ENCODE measurements at regions not wholly inside any gene's neighbourhood (a gene's known extent, or its start where the extent isn't known, plus 50 kb on each side); places are given as distances from the start of the nearest gene placed in this dataset.

DNA sequence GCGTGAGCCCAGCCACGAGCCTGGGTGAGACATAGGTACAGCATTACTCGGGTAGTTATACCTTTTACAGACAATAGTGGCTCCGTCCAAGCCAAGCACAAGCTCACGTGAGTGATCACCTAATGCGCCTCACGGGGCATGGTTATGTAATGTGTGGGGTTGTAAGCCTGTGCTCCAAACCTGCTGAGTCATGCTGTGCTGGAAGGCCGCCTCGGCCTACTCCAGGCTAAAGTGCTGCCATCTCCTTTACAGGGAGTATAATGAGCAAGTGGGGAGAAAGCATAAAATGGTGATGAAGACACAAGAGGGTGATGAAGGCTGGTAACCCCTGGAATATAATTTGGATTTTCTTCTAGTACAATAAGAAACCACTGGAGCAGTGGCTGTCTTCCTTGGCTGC lies 175.8 kb upstream of the STT3B start:
- Mint-ChIP-seq H3K4me3 (no peak overlapping the region), H3K4me1 (peaks cover 15% of the 10 kb centered on the region), H3K36me3 (no peaks in the 10 kb centered on the region), H3K27ac (no peak overlapping the region), H3K9me3 (peaks cover 4% of the 10 kb centered on the region), H3K27me3 (ENCODE audit: insufficient read depth, low read depth) (no peaks in the 10 kb centered on the region)
- Histone ChIP-seq H3K36me3 (no peaks in the 10 kb centered on the region), H3K9ac (no peak overlapping the region), H4K20me1 (ENCODE audit: low read depth) (no peaks in the 10 kb centered on the region), H2AFZ (replicated peaks) (no peak overlapping the region), H3K4me1 (peaks cover 10% of the 10 kb centered on the region), H3K79me2 (ENCODE audit: low read depth) (no peaks in the 10 kb centered on the region), H3K9me3 (ENCODE audit: low read depth) (no peaks in the 10 kb centered on the region), H3K4me3 (no peak overlapping the region), H3F3A (ENCODE audit: low read depth) (no peaks in the 10 kb centered on the region), H3K27me3 (no peaks in the 10 kb centered on the region), H3K27ac (no peak overlapping the region), H3K4me2 (no peak overlapping the region)
- TF ChIP-seq, protein P1, sequence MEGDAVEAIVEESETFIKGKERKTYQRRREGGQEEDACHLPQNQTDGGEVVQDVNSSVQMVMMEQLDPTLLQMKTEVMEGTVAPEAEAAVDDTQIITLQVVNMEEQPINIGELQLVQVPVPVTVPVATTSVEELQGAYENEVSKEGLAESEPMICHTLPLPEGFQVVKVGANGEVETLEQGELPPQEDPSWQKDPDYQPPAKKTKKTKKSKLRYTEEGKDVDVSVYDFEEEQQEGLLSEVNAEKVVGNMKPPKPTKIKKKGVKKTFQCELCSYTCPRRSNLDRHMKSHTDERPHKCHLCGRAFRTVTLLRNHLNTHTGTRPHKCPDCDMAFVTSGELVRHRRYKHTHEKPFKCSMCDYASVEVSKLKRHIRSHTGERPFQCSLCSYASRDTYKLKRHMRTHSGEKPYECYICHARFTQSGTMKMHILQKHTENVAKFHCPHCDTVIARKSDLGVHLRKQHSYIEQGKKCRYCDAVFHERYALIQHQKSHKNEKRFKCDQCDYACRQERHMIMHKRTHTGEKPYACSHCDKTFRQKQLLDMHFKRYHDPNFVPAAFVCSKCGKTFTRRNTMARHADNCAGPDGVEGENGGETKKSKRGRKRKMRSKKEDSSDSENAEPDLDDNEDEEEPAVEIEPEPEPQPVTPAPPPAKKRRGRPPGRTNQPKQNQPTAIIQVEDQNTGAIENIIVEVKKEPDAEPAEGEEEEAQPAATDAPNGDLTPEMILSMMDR (IDR thresholded peaks at IDR 0.05) = no peak
- TF ChIP-seq EZH2phosphoT487 (IDR thresholded peaks at IDR 0.05) (no peak), EZH2 (IDR thresholded peaks at IDR 0.05) (no peak)
- DNase-seq (ENCODE audit: low spot score) = no peak

DNA sequence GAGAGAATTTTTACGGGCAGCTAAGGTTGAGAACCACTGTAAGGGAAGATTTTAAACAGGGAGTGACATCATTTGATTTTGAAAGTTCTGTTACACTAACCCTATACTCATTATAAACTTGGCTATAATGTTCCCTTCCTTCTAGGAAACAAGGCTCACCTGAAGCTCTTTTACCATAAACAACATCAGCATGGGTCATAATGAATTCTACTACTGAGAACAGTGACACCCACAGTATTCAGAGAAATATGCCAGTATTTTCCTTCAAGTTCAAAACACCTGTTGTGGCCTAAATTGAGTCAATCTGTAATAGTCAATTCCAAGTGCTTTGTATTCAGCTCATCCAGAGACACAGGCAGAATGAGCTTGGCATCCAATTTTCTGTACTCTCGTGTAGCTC lies 175.3 kb upstream of the STT3B start:
- H3K79me2 ChIP-seq (ENCODE audit: low read depth) = no peaks in the 10 kb centered on the region
- no peak overlapping the region for H3K27ac Mint-ChIP-seq
- no peaks in the 10 kb centered on the region for H3K36me3 ChIP-seq
- H3K27me3 ChIP-seq = no peaks in the 10 kb centered on the region
- peaks cover 10% of the 10 kb centered on the region for H3K4me1 ChIP-seq
- H3K9ac ChIP-seq = no peak overlapping the region
- H3F3A ChIP-seq (ENCODE audit: low read depth) = no peaks in the 10 kb centered on the region
- H3K9me3 Mint-ChIP-seq = peaks cover 4% of the 10 kb centered on the region
- no peak overlapping the region for H3K4me3 Mint-ChIP-seq
- no peaks in the 10 kb centered on the region for H3K9me3 ChIP-seq (ENCODE audit: low read depth)
- TF ChIP-seq EZH2phosphoT487 (IDR thresholded peaks at IDR 0.05) (no peak), EZH2 (IDR thresholded peaks at IDR 0.05) (no peak)
- TF ChIP-seq, protein P1 (IDR thresholded peaks at IDR 0.05) = no peak
- H2AFZ ChIP-seq (replicated peaks) = no peak overlapping the region
- no peaks in the 10 kb centered on the region for H3K36me3 Mint-ChIP-seq
- H3K4me2 ChIP-seq = no peak overlapping the region
- H3K4me1 Mint-ChIP-seq = peaks cover 20% of the 10 kb centered on the region
- no peaks in the 10 kb centered on the region for H3K27me3 Mint-ChIP-seq (ENCODE audit: insufficient read depth, low read depth)
- no peak overlapping the region for H3K4me3 ChIP-seq
- no peaks in the 10 kb centered on the region for H4K20me1 ChIP-seq (ENCODE audit: low read depth)
- DNase-seq (ENCODE audit: low spot score) = no peak
- H3K27ac ChIP-seq = no peak overlapping the region

DNA sequence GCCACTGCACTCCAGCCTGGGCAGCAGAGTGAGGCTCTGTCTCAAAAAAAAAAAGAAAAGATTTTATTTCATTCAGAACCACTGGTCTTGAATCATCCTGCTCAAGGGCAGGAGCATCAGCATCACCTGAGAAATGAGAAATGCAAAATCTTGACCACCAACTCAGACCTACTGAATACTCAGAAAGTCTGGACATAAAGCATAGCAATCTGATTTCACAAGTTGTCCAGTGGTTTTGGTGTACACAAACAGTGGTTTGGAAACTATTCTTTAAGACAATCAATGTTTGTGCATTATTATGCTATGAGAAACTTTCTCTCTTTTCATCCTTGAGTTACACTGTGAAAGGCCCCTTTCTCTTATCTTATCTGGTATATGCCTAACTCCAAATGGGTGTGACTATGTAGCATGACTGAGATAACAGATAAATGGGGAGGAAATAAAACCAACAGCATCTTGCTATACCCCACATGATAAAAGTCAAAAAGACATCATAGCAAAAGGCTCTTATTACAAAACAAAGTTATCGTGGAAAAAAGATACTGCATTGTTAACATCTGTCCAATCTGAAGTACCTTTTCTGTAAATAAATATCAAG lies 174.2 kb upstream of the STT3B start:
- H3K27me3 Mint-ChIP-seq (ENCODE audit: insufficient read depth, low read depth) = no peaks in the 10 kb centered on the region
- Histone ChIP-seq H3K27ac (no peak overlapping the region), H3K4me3 (no peak overlapping the region), H3K9me3 (ENCODE audit: low read depth) (no peaks in the 10 kb centered on the region), H4K20me1 (ENCODE audit: low read depth) (no peaks in the 10 kb centered on the region), H2AFZ (replicated peaks) (no peak overlapping the region), H3K27me3 (no peaks in the 10 kb centered on the region), H3K79me2 (ENCODE audit: low read depth) (no peaks in the 10 kb centered on the region), H3F3A (ENCODE audit: low read depth) (no peaks in the 10 kb centered on the region), H3K4me2 (no peak overlapping the region), H3K4me1 (peaks cover 10% of the 10 kb centered on the region), H3K36me3 (no peaks in the 10 kb centered on the region), H3K9ac (no peak overlapping the region)
- TF ChIP-seq EZH2 (IDR thresholded peaks at IDR 0.05) (no peak), EZH2phosphoT487 (IDR thresholded peaks at IDR 0.05) (no peak)
- TF ChIP-seq, protein P1 (IDR thresholded peaks at IDR 0.05) = no peak
- no peak for DNase-seq (ENCODE audit: low spot score)
- H3K36me3 Mint-ChIP-seq = no peaks in the 10 kb centered on the region
- H3K4me1 Mint-ChIP-seq = peaks cover 24% of the 10 kb centered on the region
- no peak overlapping the region for H3K27ac Mint-ChIP-seq
- H3K4me3 Mint-ChIP-seq = no peak overlapping the region
- peaks cover 4% of the 10 kb centered on the region for H3K9me3 Mint-ChIP-seq

Data from neural progenitor cell (in vitro differentiated cells).